A673 (cell line): ENCODE measurements at regions not wholly inside any gene's neighbourhood (a gene's known extent, or its start where the extent isn't known, plus 50 kb on each side); places are given as distances from the start of the nearest gene placed in this dataset.

ENCODE experiments used
- EZH2 ChIP-seq: fragments of 200-600 bp; sonication (generic); IDR thresholded peaks from 2 replicates; pipeline ENCODE4 v1.6.1; 2017; ENCODE audit warnings: borderline replicate concordance, low read depth, mild to moderate bottlenecking, mixed read lengths, antibody characterized with exemption, low read length; ENCODE audit not compliant: poor library complexity, severe bottlenecking
- TF ChIP-seq, protein P1 (sequence below): fragments of 300-800, 200-600 bp; sonication (generic); conservative IDR thresholded peaks from 2 replicates; pipeline ENCODE4 v1.5.1; 2017; ENCODE audit warnings: low read depth, mild to moderate bottlenecking, antibody characterized with exemption, low read length, moderate library complexity, mixed read lengths

- TF ChIP-seq, protein P1, sequence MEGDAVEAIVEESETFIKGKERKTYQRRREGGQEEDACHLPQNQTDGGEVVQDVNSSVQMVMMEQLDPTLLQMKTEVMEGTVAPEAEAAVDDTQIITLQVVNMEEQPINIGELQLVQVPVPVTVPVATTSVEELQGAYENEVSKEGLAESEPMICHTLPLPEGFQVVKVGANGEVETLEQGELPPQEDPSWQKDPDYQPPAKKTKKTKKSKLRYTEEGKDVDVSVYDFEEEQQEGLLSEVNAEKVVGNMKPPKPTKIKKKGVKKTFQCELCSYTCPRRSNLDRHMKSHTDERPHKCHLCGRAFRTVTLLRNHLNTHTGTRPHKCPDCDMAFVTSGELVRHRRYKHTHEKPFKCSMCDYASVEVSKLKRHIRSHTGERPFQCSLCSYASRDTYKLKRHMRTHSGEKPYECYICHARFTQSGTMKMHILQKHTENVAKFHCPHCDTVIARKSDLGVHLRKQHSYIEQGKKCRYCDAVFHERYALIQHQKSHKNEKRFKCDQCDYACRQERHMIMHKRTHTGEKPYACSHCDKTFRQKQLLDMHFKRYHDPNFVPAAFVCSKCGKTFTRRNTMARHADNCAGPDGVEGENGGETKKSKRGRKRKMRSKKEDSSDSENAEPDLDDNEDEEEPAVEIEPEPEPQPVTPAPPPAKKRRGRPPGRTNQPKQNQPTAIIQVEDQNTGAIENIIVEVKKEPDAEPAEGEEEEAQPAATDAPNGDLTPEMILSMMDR = no peak
- no peak for TF ChIP-seq EZH2
These were observed 64.8 kb upstream of the EFNA5 start for GRCh38 chr5:107735558-107735957.
